A673 (cell line): ENCODE measurements at regions not wholly inside any gene's neighbourhood (a gene's known extent, or its start where the extent isn't known, plus 50 kb on each side); places are given as distances from the start of the nearest gene placed in this dataset.

ENCODE experiments used
- CTCF ChIP-seq: fragments of 300-800, 200-600 bp; sonication (generic); conservative IDR thresholded peaks from 2 replicates; pipeline ENCODE4 v1.5.1; 2017; ENCODE audit warnings: low read depth, mild to moderate bottlenecking, antibody characterized with exemption, low read length, moderate library complexity, mixed read lengths
- EZH2 ChIP-seq: fragments of 200-600 bp; sonication (generic); IDR thresholded peaks from 2 replicates; pipeline ENCODE4 v1.6.1; 2017; ENCODE audit warnings: borderline replicate concordance, low read depth, mild to moderate bottlenecking, mixed read lengths, antibody characterized with exemption, low read length; ENCODE audit not compliant: poor library complexity, severe bottlenecking

GRCh38 chr6:82832811-82833210, 232.8 kb downstream of the UBE3D start:
- no peak for TF ChIP-seq CTCF
- no peak for TF ChIP-seq EZH2
